HEK293T (cell line): ENCODE measurements at regions not wholly inside any gene's neighbourhood (a gene's known extent, or its start where the extent isn't known, plus 50 kb on each side); places are given as distances from the start of the nearest gene placed in this dataset.

Source experiments
- BHLHE40 ChIP-seq: fragments of 450-650 bp; IDR thresholded peaks from 2 replicates; pipeline ENCODE4 v1.6.1; 2016; ENCODE audit warnings: mild to moderate bottlenecking, moderate library complexity, borderline replicate concordance
- FOXA1 ChIP-seq: fragments of 450-650 bp; IDR thresholded peaks from 2 replicates; pipeline ENCODE4 v1.6.1; 2016; ENCODE audit warnings: mild to moderate bottlenecking
- FOXK2 ChIP-seq: fragments of 450-650 bp; IDR thresholded peaks from 2 replicates; pipeline ENCODE4 v1.6.1; 2016; ENCODE audit warnings: mild to moderate bottlenecking
- FOXM1 ChIP-seq: fragments of 450-650 bp; IDR thresholded peaks from 2 replicates; pipeline ENCODE4 v1.6.1; 2017; ENCODE audit warnings: mild to moderate bottlenecking, borderline replicate concordance
- HDGF ChIP-seq: fragments of 450-650 bp; IDR thresholded peaks from 2 replicates; pipeline ENCODE4 v1.6.1; 2017; ENCODE audit warnings: antibody characterized with exemption, borderline replicate concordance
- NFRKB ChIP-seq: fragments of 450-650 bp; IDR thresholded peaks from 2 replicates; pipeline ENCODE4 v1.6.1; 2016; ENCODE audit warnings: mild to moderate bottlenecking, moderate library complexity
- SP1 ChIP-seq: fragments of 450-650 bp; IDR thresholded peaks from 2 replicates; pipeline ENCODE4 v1.6.1; 2017
- SUZ12 ChIP-seq: fragments of 450-650 bp; IDR thresholded peaks from 2 replicates; pipeline ENCODE4 v1.6.1; 2016; ENCODE audit warnings: mild to moderate bottlenecking
- TARDBP ChIP-seq: fragments of 450-650 bp; IDR thresholded peaks from 2 replicates; pipeline ENCODE4 v1.6.1; 2016
- ZNF384 ChIP-seq: fragments of 450-650 bp; IDR thresholded peaks from 2 replicates; pipeline ENCODE4 v1.6.1; 2016

- TF ChIP-seq SUZ12 (no peak), ZNF384 (no peak), SP1 (no peak), BHLHE40 (no peak), TARDBP (no peak), FOXM1 (no peak), NFRKB (no peak), FOXA1 (no peak), HDGF (no peak), FOXK2 (no peak)
These were observed 53.4 kb upstream of the PMEPA1 start for GRCh38 chr20:57763235-57763595.
